ENCODE measurements at regions not wholly inside any gene's neighbourhood (a gene's known extent, or its start where the extent isn't known, plus 50 kb on each side); places are given as distances from the start of the nearest gene placed in this dataset.

DNA sequence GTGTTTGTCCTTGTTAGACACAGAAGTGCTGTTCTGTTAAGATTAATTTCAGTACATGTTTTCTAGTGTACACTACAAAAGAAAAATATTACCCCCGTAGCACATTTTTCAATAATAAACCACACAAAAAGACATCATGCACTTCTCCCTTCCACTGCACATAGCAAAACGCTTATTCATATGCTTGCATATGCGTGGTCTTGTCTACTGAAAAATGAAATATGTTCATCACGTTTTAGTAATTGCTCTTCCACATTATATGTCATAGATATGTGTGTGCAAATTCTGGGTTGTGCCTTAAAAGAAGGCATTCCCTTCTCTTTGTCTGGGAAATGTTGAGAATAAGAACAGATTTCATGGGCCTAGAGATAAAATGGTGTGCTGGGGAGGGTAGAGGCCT, 353.9 kb downstream of the NSUN3 start:
- TF ChIP-seq, protein P1, sequence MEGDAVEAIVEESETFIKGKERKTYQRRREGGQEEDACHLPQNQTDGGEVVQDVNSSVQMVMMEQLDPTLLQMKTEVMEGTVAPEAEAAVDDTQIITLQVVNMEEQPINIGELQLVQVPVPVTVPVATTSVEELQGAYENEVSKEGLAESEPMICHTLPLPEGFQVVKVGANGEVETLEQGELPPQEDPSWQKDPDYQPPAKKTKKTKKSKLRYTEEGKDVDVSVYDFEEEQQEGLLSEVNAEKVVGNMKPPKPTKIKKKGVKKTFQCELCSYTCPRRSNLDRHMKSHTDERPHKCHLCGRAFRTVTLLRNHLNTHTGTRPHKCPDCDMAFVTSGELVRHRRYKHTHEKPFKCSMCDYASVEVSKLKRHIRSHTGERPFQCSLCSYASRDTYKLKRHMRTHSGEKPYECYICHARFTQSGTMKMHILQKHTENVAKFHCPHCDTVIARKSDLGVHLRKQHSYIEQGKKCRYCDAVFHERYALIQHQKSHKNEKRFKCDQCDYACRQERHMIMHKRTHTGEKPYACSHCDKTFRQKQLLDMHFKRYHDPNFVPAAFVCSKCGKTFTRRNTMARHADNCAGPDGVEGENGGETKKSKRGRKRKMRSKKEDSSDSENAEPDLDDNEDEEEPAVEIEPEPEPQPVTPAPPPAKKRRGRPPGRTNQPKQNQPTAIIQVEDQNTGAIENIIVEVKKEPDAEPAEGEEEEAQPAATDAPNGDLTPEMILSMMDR (IDR thresholded peaks at IDR 0.05), result no peak
- no peak for TF ChIP-seq EZH2 (IDR thresholded peaks at IDR 0.05; ENCODE audit: borderline replicate concordance, insufficient read depth, low read depth, low read length, poor library complexity, severe bottlenecking)

Measured in B cell (primary cell).